HG02938 (cell line): ENCODE measurements at regions not wholly inside any gene's neighbourhood (a gene's known extent, or its start where the extent isn't known, plus 50 kb on each side); places are given as distances from the start of the nearest gene placed in this dataset.
"Not testable (repeated sequence)": the region's sequence is repeated elsewhere in the genome, so short reads cannot be mapped to it uniquely, and the experiment has no call there.

Experiments
- ATAC-seq: cut with Tn5 transposase; IDR thresholded peaks from one replicate; pipeline ENCODE4 v1.9.1; 2021; ENCODE audit warnings: mild to moderate bottlenecking, moderate library complexity; ENCODE audit not compliant: unreplicated experiment

GRCh38 chr16:48011466-48011865, 144.3 kb downstream of the ABCC12 start:
- ATAC-seq: no peak

- no peak for ATAC-seq
These were observed 147.7 kb downstream of the ABCC12 start for GRCh38 chr16:48008011-48008525.

DNA sequence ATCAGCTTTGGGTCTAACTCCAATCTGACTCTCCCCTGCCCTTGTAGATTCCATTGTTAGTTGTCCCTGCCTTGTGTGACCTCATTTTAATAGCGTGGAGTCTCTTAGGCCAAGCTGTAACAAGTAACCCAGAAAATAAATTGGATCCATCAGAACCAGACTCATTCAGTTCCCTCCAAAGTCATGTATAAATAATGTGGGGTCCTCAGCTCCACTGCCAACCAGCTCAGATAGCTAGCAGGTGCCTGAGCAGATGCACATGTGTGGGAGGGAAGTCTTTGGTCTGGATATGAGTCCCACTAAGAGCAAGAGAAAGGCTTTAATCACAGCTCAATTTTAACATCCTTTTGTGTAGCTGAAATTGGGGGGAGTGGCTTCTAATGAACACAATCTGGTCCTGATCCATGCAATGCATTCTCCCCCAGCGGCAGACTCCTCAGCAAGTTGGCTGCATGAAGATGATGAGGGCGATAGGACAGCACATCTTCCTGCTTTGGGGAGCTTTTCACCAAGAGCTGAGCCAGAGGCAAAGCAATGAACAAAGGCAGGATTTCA, 151.6 kb downstream of the ABCC12 start:
- ATAC-seq: no peak

DNA sequence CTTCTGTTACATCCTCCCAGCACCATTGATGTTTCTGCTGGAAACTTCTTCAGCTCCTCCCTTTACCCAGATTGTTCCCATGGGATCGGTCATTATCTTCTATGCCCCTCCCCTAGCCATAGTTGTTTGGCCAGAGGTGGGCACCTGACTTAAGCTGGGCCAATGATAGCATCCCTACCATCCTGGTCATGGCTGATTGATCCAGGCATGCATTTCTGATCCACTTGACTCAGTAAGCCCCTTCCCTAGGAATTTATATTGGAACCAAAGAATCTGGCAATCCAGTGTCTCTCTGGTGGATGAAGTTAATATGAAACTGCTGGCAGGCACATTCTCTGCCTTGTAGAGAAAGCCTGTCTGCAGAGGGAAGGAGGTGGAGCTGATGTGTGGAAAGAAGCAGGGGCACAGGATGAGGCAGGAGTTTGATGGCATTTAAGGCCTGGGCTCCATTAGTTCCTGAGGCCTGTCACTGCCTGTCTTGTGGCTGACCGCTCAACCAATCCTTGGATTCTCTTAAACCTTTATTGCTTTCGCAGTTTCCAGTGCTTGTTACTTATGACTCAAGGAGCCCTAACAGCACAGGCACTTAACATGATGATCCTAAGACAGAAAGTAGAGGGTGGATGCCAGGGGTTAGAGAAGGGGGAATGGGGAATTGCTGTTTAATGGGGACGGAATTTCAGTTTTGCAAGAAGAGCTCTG, 152.4 kb downstream of the ABCC12 start:
- ATAC-seq: no peak

DNA sequence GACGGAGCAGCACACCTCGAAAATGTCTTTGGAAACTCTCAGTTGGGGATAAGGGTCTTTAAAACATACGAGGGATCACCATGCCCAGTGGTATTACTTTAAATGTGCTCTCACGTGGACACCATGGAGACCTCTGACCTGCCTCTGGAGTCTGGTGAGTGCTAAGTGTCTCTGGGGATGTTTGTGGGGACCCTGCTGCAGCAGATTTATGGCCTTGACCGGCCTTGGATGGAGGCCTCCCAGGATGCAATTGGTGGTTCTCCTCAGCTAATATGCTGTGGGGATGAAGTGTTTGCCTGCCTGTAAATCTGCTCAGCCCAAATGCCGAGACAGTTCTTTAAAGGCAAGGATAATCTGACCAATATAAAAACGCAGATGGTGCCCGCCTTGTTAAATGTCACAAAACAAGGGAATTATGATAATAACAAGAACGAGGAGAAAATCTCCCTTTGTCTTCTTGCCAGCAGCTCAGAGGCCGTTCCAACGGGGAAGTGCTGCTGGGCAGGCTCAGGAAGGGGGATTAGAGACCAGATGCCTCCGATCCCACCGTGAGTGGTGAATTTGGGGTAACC, 154.4 kb downstream of the ABCC12 start:
- no peak for ATAC-seq

- no peak for ATAC-seq
These were observed 155.2 kb downstream of the ABCC12 start for GRCh38 chr16:48000622-48001021.

- no peak for ATAC-seq
These were observed 156.2 kb downstream of the ABCC12 start for GRCh38 chr16:47999595-47999994.

DNA sequence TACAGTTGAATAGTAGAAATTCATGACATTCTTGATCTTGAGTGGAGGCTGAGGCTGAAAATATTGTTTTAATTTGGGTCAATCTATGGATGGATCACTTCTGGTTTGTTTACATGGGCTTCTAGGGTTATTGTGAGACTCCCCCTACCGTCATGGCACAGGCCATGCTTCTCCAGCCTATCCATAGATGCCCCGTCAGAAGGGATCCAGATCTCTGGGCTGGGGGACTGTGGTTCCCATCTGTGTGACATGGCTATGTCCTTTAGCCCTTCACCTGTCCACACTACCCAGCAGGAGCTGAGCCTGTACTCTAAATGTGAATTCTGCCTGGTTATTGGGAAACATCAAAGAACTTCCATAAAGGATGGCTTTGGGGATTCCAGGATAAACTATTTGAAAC, 160.4 kb downstream of the ABCC12 start:
- ATAC-seq: no peak

GRCh38 chr16:47991491-47991890, 164.3 kb downstream of the ABCC12 start:
- ATAC-seq: no peak

GRCh38 chr16:47990676-47991075, 165.1 kb downstream of the ABCC12 start:
- ATAC-seq: no peak

- no peak for ATAC-seq
These were observed 168.7 kb downstream of the ABCC12 start for GRCh38 chr16:47987136-47987535.

GRCh38 chr16:47986031-47986430, 169.8 kb downstream of the ABCC12 start:
- ATAC-seq: no peak

DNA sequence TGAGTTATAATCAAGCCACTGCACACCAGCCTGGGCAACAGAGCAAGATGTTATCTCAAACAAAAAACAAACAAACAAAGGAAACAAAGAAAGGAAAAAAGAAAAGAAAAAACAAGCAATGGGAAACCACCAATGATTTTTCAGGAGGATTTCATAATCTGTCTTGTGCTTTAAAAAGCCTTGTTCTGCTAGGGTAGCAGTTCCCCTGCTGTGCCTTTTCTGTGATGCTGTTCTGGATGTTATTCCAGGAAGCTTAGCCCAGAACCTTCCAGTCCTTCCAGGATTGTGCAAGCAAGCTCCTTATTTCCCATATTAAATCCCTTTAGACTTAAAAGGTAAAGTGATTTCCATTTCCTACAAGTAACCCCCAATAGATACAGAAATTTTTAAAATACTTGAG, 171.1 kb downstream of the ABCC12 start:
- no peak for ATAC-seq

DNA sequence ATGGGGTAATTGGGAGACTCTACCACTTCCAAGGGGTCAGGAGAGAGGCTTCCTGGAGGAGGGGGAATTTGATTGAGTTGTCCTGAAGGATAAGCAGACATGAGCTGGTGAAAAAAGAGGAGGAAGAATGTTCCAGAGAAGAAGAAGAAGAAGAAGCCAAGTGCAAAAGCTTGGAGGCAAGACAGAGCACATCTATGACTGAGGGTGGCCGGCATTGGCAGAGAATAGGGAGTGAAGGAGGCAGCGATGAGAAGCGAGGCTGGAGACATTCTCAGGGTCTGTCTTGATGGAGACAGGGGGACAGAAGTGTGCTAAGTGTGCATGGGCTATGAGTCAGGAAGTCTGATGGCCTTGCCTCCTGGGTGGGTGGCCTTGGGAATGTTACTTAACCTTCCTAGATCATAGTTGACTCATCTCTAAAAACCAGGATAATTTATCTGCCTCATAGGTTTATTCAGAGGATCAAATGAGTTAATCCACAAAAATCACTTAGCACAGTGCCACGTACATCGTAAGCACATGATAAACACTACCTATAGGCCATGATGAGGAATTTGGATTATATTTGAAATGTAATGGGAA, 171.7 kb downstream of the ABCC12 start:
- no peak for ATAC-seq

DNA sequence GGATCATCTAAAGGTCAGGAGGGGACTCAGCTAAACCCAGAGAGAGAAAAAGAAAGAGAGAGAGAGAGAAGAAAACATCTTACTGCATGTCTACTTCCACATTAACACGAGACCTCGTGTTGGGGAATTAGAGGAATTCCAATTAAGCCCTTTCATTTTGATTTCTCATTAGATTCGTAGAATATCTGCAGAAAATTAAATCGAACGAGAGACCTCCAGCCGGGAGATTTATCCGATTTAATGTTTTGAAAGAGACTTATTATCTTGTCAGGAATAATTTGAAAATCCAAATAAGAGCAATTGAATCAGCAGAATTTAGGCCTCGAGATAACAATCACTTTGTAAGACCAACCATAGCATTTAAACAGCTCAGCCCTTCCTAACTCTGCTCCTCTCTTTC, 175.6 kb downstream of the ABCC12 start:
- no peak for ATAC-seq

- no peak for ATAC-seq
These were observed 176.1 kb downstream of the ABCC12 start for GRCh38 chr16:47979616-47980182.

GRCh38 chr16:47979164-47979520, 176.7 kb downstream of the ABCC12 start:
- ATAC-seq: no peak

GRCh38 chr16:47978491-47979163, 177.2 kb downstream of the ABCC12 start:
- no peak for ATAC-seq

DNA sequence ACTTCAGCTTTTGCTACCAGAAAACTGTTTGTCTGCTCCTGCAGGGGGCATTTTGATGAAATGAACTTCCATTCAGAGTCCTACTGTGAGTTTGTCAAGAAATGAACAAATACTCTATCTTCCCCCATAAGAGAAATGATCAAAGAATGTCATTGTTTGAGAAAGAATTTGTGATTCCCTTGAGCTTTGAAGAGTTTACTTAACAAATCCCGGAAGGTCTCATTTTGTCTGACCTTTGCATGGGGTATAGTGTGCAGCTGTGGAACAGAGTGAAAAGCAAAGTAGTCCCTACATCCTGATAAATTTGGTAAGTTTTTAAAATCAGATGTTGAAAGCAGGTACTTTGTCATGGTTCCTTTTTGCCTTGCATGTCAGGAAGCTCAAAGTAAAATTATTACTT, 178.0 kb downstream of the ABCC12 start:
- ATAC-seq: no peak

DNA sequence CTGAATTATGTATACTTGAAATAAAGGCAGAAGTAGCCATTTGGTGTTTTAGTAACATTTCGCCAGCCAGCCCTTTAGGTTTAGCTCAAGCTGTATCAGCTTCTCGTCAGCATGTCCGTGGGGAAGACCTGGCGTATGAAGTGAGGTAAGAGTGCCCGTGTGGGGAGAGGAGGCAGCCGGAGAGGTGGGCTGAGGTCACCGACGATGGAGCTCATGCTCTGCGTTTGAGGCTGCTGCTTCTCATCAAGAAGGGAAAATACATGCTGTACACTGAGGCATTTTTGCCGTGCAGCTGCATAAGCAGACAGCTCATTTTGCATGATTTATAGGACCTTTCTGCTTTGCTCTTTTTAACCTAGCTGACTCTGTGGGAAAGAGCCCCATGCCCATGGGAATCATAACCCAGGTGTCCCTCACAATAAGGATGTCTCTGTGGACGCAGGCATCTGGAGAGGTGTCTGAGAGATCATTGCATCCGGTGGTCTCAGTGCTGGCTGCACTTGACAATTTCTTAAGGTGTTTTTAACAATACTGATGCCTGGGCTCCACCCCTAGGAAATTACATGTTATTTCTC, 179.1 kb downstream of the ABCC12 start:
- no peak for ATAC-seq

DNA sequence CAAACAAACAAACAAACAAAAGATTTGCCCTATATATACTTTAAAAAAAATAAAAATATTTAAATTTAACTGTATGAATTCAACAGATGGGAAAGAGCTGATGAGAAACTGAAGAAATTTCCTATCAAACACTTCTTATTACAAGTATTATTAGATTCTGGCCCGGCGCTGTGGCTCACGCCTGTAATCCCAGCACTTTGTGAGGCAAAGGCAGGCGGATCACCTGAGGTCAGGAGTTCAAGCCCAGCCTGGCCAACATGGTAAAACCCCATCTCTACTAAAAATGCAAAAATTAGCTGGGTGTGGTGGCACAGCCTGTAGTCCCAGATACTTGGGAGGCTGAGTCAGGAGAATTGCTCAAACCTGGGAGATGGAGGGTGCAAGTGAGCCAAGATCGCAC, 180.8 kb downstream of the ABCC12 start:
- not testable (repeated sequence) for ATAC-seq
